Heart right ventricle (tissue), 16 donors: ENCODE measurements at regions not wholly inside any gene's neighbourhood (a gene's known extent, or its start where the extent isn't known, plus 50 kb on each side); places are given as distances from the start of the nearest gene placed in this dataset.
A peak's percentile ranks its signal among the peaks of the same experiment; 100 is the strongest.

Experiments
- ATAC-seq, 8 donors: fragments of 200-7000 bp; cut with Tn5 transposase; one replicate each; pipeline ENCODE4 v1.9.1; 2020; ENCODE audit warnings: mild to moderate bottlenecking in 8 of 8, moderate library complexity in 8 of 8, moderate number of reproducible peaks in 1 of 8
- DNase-seq, 2 donors: peaks; one replicate each; pipeline ENCODE4 v3.0.0-alpha.2; 2020
- H3K27ac ChIP-seq, 10 donors: fragments of 200-600 bp; sonication (generic) in 2 of 10; one replicate each; pipeline versions ENCODE4 v1.5.0 to v1.8.0; 2020 to 2022; ENCODE audit warnings: mild to moderate bottlenecking in 3 of 10
- H3K27me3 ChIP-seq, 7 donors: fragments of 200-600 bp; one replicate each; pipeline ENCODE4 v1.8.0; 2021 to 2022; ENCODE audit warnings: mild to moderate bottlenecking in 2 of 7
- H3K36me3 ChIP-seq, 9 donors: fragments of 200-600 bp; sonication (generic) in 1 of 9; one replicate each; pipeline versions ENCODE4 v1.5.0 to v1.8.0; 2020 to 2022; ENCODE audit warnings: mild to moderate bottlenecking in 2 of 9
- H3K4me1 ChIP-seq, 9 donors: fragments of 200-600 bp; sonication (generic) in 1 of 9; one replicate each; pipeline versions ENCODE4 v1.5.0 to v1.8.0; 2020 to 2022; ENCODE audit warnings: mild to moderate bottlenecking in 4 of 9
- H3K4me3 ChIP-seq, 10 donors: fragments of 200-600 bp; sonication (generic) in 2 of 10; one replicate each; pipeline versions ENCODE4 v1.5.0 to v1.8.0; 2020 to 2022; ENCODE audit warnings: mild to moderate bottlenecking in 7 of 10, moderate library complexity in 2 of 10
- H3K9me3 ChIP-seq, 11 donors: fragments of 200-600 bp in 10 of 11; sonication (generic) in 2 of 11; one replicate each; pipeline versions ENCODE4 v1.5.0 to v1.8.0; 2013 to 2022; ENCODE audit warnings: mild to moderate bottlenecking in 2 of 11, control low read depth in 1 of 11, moderate library complexity in 1 of 11
- WGBS, 2 donors: extraction: QIAGEN DNeasy Blood & Tissue Kit; methylation state at CpG; one replicate each; pipeline ENCODE4 v1.1.7; 2013; ENCODE audit warnings: inconsistent platforms in 1 of 2; 5-methylcytosine and 5-hydroxymethylcytosine counted together
- intact Hi-C, 10 donors: fragments of 100-400 bp; cut with DNase I; formaldehyde crosslinking; loops; one replicate each; pipeline versions ENCODE4 v1.11.1 to v1.14.2; 2022
- TF ChIP-seq, protein P1 (sequence below), 9 donors: fragments of 200-600 bp; sonication (generic) in 2 of 9; IDR thresholded peaks; one replicate each; pipeline versions ENCODE4 v1.5.0 to v1.8.0; 2021 to 2022; ENCODE audit warnings: antibody characterized with exemption in 9 of 9, mild to moderate bottlenecking in 5 of 9, moderate library complexity in 1 of 9
- donor health status: Arrhythmogenic right ventricular cardiomyopathy.
- donor health status: ischemic (EF 13 %, LVEDD 7.1; RV severe dilation, severe dysfunction).
- donor health status: healthy with polysubstance abuse.
- donor health status: DM: no; HTN: yes; CAD: no.
- donor health status: DM: no; HTN: no; CAD: no.
- donor health status: ischemic (EF 25% LVEDD 6.9; RV normal size, moderate dysfunction).
- donor health status: ischemic (EF 25% LVEDD 5.7; RV mildly dilated, moderate dysfunction).
- donor health status: healthy.
- donor health status: DM: yes; HTN: yes; CAD: no.
- donor health status: Ischemic cardiomyopathy.
- donor health status: ischemic (EF 35%, LVEDD 5.7; RV mildly dilated, moderate dysfunction).
- donor health status: nonischemic (EF 11% LVEDD 7.7; RV severe dilation, severe dysfunction).
- donor health status: DM: yes; HTN: yes; CAD: no.
- donor health status: PGD.
- donor health status: ischemic (EF 29% LVEDD 5.4; RV normal size, mild dysfunction).
- donor health status: nonischemic (EF 23%, LVEDD 6.1; RV moderate dilation, normal function).

- Histone ChIP-seq H3K9me3 (no peaks in the 10 kb centered on the region), H3K36me3 (no peaks in the 10 kb centered on the region), H3K4me3 (no peak overlapping the region), H3K27ac (no peak overlapping the region), H3K27me3 (no peaks in the 10 kb centered on the region), H3K4me1 (no peaks in the 10 kb centered on the region)
- ATAC-seq (peak in 3 of 8 donors; percentile 24 to 65 (median 45)), DNase-seq (peak in 1 of 2 donors; percentile 3)
- intact Hi-C loops = no loop called here
- 25 to 36% methylated on average over 1 of the region's 1 CpG for WGBS, 2 donors
- TF ChIP-seq, protein P1, sequence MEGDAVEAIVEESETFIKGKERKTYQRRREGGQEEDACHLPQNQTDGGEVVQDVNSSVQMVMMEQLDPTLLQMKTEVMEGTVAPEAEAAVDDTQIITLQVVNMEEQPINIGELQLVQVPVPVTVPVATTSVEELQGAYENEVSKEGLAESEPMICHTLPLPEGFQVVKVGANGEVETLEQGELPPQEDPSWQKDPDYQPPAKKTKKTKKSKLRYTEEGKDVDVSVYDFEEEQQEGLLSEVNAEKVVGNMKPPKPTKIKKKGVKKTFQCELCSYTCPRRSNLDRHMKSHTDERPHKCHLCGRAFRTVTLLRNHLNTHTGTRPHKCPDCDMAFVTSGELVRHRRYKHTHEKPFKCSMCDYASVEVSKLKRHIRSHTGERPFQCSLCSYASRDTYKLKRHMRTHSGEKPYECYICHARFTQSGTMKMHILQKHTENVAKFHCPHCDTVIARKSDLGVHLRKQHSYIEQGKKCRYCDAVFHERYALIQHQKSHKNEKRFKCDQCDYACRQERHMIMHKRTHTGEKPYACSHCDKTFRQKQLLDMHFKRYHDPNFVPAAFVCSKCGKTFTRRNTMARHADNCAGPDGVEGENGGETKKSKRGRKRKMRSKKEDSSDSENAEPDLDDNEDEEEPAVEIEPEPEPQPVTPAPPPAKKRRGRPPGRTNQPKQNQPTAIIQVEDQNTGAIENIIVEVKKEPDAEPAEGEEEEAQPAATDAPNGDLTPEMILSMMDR (IDR thresholded peaks at IDR 0.05) = no peak
These were observed 110.9 kb upstream of the TSPY4 start for GRCh38 chrY:9226409-9226808.

DNA sequence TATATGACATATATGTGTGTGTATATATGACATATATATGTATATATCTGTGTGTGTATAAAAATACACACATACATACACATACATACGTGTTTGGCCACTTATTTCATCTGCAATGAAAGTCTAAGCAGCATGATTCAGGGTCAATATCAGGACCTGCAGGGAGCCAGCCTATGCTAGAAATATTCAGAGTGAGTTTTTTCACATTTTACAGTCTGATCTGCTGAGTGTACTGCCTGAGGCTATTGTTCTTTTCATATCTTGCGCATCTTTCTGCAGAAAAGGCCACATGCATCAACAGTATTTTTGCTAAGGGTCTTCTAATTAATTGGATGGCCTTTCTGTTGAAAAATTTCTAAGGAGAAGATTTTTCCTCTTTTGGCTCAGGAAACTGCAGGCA, 80.0 kb upstream of the TSPY4 start:
- WGBS, 2 donors = 35 to 60% methylated on average over 2 of the region's 2 CpGs
- Histone ChIP-seq H3K36me3 (no peaks in the 10 kb centered on the region), H3K27ac (no peak overlapping the region), H3K9me3 (no peaks in the 10 kb centered on the region), H3K27me3 (no peaks in the 10 kb centered on the region), H3K4me1 (no peaks in the 10 kb centered on the region), H3K4me3 (no peak overlapping the region)
- DNase-seq (no peak), ATAC-seq (no peak)
- TF ChIP-seq, protein P1 (IDR thresholded peaks at IDR 0.05) = no peak
- intact Hi-C loops = no loop called here

DNA sequence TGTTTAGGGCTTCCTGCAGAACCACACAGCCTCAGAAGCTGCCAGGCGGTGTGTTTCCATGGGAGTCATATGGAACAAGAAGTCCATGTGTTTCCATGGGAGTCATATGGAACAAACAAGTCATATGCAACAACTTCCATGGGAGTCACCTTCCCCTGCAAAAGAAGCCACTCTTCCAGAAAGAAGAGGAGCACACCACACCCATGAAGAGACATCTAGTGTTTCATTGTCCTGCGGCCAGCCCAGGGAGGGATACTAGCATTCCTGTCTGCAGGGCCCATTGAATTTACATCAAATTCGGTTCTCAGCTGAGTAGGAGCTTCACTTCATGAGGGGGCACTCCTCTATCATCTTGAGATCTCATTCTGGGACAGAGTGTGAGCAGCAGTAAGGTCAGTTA, 79.5 kb upstream of the TSPY4 start:
- Histone ChIP-seq H3K27me3 (no peaks in the 10 kb centered on the region), H3K4me3 (no peak overlapping the region), H3K27ac (no peak overlapping the region), H3K4me1 (no peaks in the 10 kb centered on the region), H3K36me3 (no peaks in the 10 kb centered on the region), H3K9me3 (no peaks in the 10 kb centered on the region)
- intact Hi-C loops = no loop called here
- WGBS, 2 donors = 38 to 52% methylated on average over 3 of the region's 3 CpGs
- DNase-seq (no peak), ATAC-seq (no peak)
- TF ChIP-seq, protein P1 (IDR thresholded peaks at IDR 0.05) = no peak

- TF ChIP-seq, protein P1 (IDR thresholded peaks at IDR 0.05) = no peak
- DNase-seq (peak; percentile 49 to 59), ATAC-seq (peak in 5 of 8 donors; percentile 67 to 96 (median 86))
- intact Hi-C loops = no loop called here
- Histone ChIP-seq H3K27ac (no peak overlapping the region), H3K4me1 (no peaks in the 10 kb centered on the region), H3K36me3 (no peaks in the 10 kb centered on the region), H3K9me3 (no peaks in the 10 kb centered on the region), H3K4me3 (no peak overlapping the region), H3K27me3 (no peaks in the 10 kb centered on the region)
- WGBS, 2 donors = 29 to 41% methylated on average over 1 of the region's 1 CpG
These were observed 77.9 kb upstream of the TSPY4 start for GRCh38 chrY:9259368-9259767.
